22Rv1 (cell line): ENCODE measurements at regions not wholly inside any gene's neighbourhood (a gene's known extent, or its start where the extent isn't known, plus 50 kb on each side); places are given as distances from the start of the nearest gene placed in this dataset.

Experiments used
- H3K27ac ChIP-seq: fragments of 450-650 bp; 2 replicates; pipeline ENCODE4 v1.5.1; 2017
- CTCF ChIP-seq: fragments of 450-650 bp; IDR thresholded peaks from 2 replicates; pipeline ENCODE4 v1.5.1; 2017; ENCODE audit warnings: mild to moderate bottlenecking
- ZFX ChIP-seq: fragments of 450-650 bp; IDR thresholded peaks from 2 replicates; pipeline ENCODE4 v1.6.1; 2017; ENCODE audit warnings: antibody characterized with exemption, borderline replicate concordance

GRCh38 chr9:25570802-25571201 lies 107.4 kb downstream of the TUSC1 start:
- TF ChIP-seq ZFX (no peak), CTCF (no peak)
- no peak overlapping the region for H3K27ac ChIP-seq

- TF ChIP-seq CTCF (no peak), ZFX (no peak)
- H3K27ac ChIP-seq = no peak overlapping the region
Observed at GRCh38 chr9:25562101-25562500, 116.1 kb downstream of the TUSC1 start.

DNA sequence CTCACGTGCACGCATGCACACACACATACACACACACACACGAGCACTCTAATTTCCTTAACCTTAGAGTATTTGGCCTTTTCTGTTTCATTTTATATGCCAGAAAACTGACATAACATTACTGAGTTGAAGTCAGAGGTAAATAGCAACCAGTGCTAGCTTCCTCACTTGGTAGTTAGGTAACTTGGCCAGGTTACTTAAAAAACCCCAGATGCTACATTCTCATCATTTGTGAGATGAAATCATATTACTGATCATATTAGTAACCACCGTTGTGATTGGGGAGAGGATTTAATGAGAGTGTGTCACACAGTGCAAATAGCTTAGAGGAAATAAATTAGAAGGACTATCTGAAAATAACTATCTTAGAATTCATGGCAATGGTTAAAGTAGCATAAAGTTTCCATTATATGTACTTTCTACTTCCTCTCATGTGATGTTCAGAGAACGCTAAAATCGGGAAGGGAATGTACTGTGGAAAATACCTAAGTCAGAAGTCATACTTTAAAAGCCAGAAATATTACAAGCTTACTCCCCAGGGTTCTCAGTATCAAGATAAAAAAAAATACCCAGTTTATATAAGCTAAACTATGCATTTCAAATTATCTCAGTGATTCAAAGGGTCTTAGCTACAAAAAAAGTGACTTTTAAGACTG lies 120.5 kb downstream of the TUSC1 start:
- TF ChIP-seq CTCF = no peak
- TF ChIP-seq ZFX = no peak
- H3K27ac ChIP-seq = no peak overlapping the region

DNA sequence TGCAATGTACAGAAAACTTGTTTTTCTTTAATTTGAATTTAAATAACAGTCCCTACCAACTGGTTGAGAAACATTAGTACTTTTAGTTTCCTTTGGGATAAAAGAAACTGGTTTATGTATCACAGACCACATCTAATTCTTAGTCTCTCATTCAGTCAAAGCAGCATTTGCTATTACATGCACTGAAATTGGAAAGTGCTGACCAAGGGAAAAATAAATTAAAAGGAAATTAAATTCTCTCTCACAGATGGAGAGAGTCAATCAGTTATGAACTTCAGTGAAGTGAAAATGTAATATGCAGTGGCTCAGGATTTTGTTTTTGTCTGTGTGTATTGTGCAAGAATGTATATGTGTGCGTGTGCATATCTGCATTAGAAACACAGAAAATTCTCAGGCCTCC lies 121.7 kb downstream of the TUSC1 start:
- no peak overlapping the region for H3K27ac ChIP-seq
- TF ChIP-seq ZFX (no peak), CTCF (no peak)

DNA sequence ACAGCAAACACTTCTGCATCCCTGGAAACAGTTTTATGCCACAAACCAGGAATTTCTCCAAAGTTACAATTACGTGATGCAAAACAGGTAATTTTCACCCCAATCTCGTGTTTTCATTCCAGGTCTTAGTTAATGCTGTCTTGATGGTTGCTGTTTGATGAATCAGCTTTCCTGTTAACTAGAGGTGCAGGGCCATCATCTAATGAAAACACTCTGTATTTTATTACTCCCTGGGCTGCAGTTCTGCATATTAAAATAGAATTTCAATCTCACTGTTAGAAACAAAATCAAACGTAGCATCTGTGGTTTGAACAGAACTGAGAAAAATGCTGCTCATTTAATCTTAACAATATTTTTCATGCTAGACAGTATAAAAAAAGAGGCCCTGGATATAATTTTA lies 129.4 kb downstream of the TUSC1 start:
- H3K27ac ChIP-seq = no peak overlapping the region
- no peak for TF ChIP-seq CTCF
- no peak for TF ChIP-seq ZFX

- no peak overlapping the region for H3K27ac ChIP-seq
- TF ChIP-seq CTCF = no peak
- TF ChIP-seq ZFX = no peak
Observed at GRCh38 chr9:25543806-25544205, 134.4 kb downstream of the TUSC1 start.

DNA sequence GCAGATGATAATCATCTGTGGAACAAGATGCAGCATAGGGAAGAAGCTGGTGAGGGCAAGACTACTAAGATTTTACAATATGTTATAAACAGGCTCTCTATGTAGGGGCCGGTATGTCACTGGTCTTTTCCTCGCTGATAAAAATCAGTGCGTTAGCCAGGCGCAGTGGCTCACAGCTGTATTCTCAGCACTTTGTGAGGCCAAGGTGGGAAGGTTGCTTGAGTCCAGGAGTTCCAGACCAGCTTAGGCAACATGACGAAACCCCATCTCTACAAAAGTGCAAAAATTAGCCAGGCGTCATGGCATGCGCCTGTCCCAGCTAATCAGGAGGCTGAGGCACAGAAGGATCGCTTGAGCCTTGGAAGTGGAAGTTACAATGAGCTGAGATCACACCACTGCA lies 135.9 kb downstream of the TUSC1 start:
- TF ChIP-seq CTCF (no peak), ZFX (no peak)
- H3K27ac ChIP-seq = no peak overlapping the region
